ENCODE measurements at regions not wholly inside any gene's neighbourhood (a gene's known extent, or its start where the extent isn't known, plus 50 kb on each side); places are given as distances from the start of the nearest gene placed in this dataset.

- no peak for DNase-seq
These were observed 89.7 kb upstream of the COL3A1 start for GRCh38 chr2:188884517-188884916.

GRCh38 chr2:188889187-188889586 is 85.0 kb upstream of the COL3A1 start:
- no peak for DNase-seq
- CTCF ChIA-PET: interaction anchor here (1.4 kb wide), 1 partner anchor 364 kb away, joined by 3 read pairs; no protein-coding TSS in a partner anchor
- H3K36me3 ChIP-seq (replicated peaks in 1 of 2; ENCODE audit: control insufficient read depth in 1 of 2, insufficient read depth in 2 of 2, low read length in 1 of 2): no peaks in the 10 kb centered on the region
- POLR2A ChIA-PET: no interaction called here
- no peaks in the 10 kb centered on the region for H3K4me1 ChIP-seq (ENCODE audit: control insufficient read depth in 1 of 2, insufficient read depth in 2 of 2, low read depth in 1 of 2, low read length in 1 of 2)
- no peak overlapping the region; a peak in 1 of 4 replicates for H3K4me3 ChIP-seq (ENCODE audit: low read depth in 2 of 2, low read length in 1 of 2)
- H4K20me1 ChIP-seq (ENCODE audit: insufficient read depth): no peaks in the 10 kb centered on the region
- no peak overlapping the region for H3K4me2 ChIP-seq
- no peaks in the 10 kb centered on the region for H3F3A ChIP-seq (replicated peaks; ENCODE audit: insufficient read depth)
- H3K9ac ChIP-seq: no peak overlapping the region
- 95% methylated on average over 2 of the region's 2 CpGs for WGBS (ENCODE audit: low lambda C conversion rate)
- H3K27ac ChIP-seq (ENCODE audit: low read depth in 2 of 2, low read length in 1 of 2): no peak overlapping the region
- TF ChIP-seq USF1 (IDR thresholded peaks at IDR 0.05; ENCODE audit: borderline replicate concordance, low read depth): no peak
- TF ChIP-seq TAF1 (IDR thresholded peaks at IDR 0.05; ENCODE audit: borderline replicate concordance, low read depth, low read length): no peak
- no peak for TF ChIP-seq FOXM1 (IDR thresholded peaks at IDR 0.05; ENCODE audit: low read depth)
- TF ChIP-seq IRF3 (IDR thresholded peaks at IDR 0.05; ENCODE audit: low read depth, low read length): no peak
- no peak for TF ChIP-seq USF2 (IDR thresholded peaks at IDR 0.05; ENCODE audit: borderline replicate concordance, low read depth, low read length)
- no peak for TF ChIP-seq RXRA (IDR thresholded peaks at IDR 0.05; ENCODE audit: borderline replicate concordance, low read depth)
- no peak for TF ChIP-seq NFIC (IDR thresholded peaks at IDR 0.05; ENCODE audit: borderline replicate concordance)
- TF ChIP-seq EZH2phosphoT487 (IDR thresholded peaks at IDR 0.05; ENCODE audit: borderline replicate concordance, low read depth): no peak
- H2AFZ ChIP-seq (ENCODE audit: low read depth): no peak overlapping the region
- no peaks in the 10 kb centered on the region for H3K9me3 ChIP-seq
- H3K79me2 ChIP-seq (ENCODE audit: insufficient read depth): no peaks in the 10 kb centered on the region
- no peaks in the 10 kb centered on the region for H3K9me2 ChIP-seq
- H3K27me3 ChIP-seq (ENCODE audit: insufficient read depth): no peaks in the 10 kb centered on the region

More at GRCh38 chr2:188884517-188884916, 89.7 kb upstream of the COL3A1 start:
- Histone ChIP-seq H3K79me2 (ENCODE audit: insufficient read depth) (no peaks in the 10 kb centered on the region), H3K27ac (ENCODE audit: low read depth in 2 of 2, low read length in 1 of 2) (peak overlapping the region in 1 of 2 experiments; percentile 46; a peak in 1 of 4 replicates), H3K9ac (no peak overlapping the region), H3K9me3 (no peaks in the 10 kb centered on the region), H3K36me3 (replicated peaks in 1 of 2; ENCODE audit: control insufficient read depth in 1 of 2, insufficient read depth in 2 of 2, low read length in 1 of 2) (no peaks in the 10 kb centered on the region), H3F3A (replicated peaks; ENCODE audit: insufficient read depth) (no peaks in the 10 kb centered on the region), H3K4me1 (ENCODE audit: control insufficient read depth in 1 of 2, insufficient read depth in 2 of 2, low read depth in 1 of 2, low read length in 1 of 2) (no peaks in the 10 kb centered on the region), H3K4me2 (no peak overlapping the region), H3K4me3 (ENCODE audit: low read depth in 2 of 2, low read length in 1 of 2) (no peak overlapping the region), H3K9me2 (no peaks in the 10 kb centered on the region), H2AFZ (ENCODE audit: low read depth) (peak overlapping the region; percentile 62), H4K20me1 (ENCODE audit: insufficient read depth) (no peaks in the 10 kb centered on the region), H3K27me3 (ENCODE audit: insufficient read depth) (no peaks in the 10 kb centered on the region)
- POLR2A ChIA-PET: no interaction called here
- CTCF ChIA-PET: no interaction called here
- WGBS (ENCODE audit: low lambda C conversion rate): 80% methylated on average over 3 of the region's 3 CpGs
- no peak for TF ChIP-seq RCOR1 (IDR thresholded peaks at IDR 0.05; ENCODE audit: low read length)
- no peak for TF ChIP-seq NRF1 (IDR thresholded peaks at IDR 0.05; ENCODE audit: low read depth, low read length)
- no peak for TF ChIP-seq IRF3 (IDR thresholded peaks at IDR 0.05; ENCODE audit: low read depth, low read length)
- no peak for TF ChIP-seq TAF1 (IDR thresholded peaks at IDR 0.05; ENCODE audit: borderline replicate concordance, low read depth, low read length)
- TF ChIP-seq RAD21 (IDR thresholded peaks at IDR 0.05; ENCODE audit: low read length): no peak

Data from SK-N-SH (cell line).